ENCODE measurements at regions not wholly inside any gene's neighbourhood (a gene's known extent, or its start where the extent isn't known, plus 50 kb on each side); places are given as distances from the start of the nearest gene placed in this dataset.

DNA sequence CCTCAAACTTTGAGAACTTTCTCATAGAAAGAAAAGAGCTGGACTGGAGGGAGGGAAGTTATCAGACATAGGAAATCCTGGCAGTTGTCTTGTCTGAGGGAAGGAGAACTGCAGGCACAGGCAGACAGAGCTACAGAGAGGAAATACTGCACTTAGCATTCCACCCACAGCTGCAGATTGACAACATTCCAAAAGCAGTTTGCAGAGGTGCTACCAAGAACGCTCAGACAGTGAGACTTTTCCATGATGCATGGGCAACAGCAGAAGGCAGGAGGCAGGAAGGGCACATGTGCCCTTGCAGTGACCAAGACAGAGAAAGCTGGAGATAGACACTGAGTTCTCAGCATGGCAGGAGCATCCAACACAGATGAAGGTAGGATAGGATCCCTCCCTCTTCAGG lies 327.5 kb upstream of the ZNF462 start:
- no peak for DNase-seq

GRCh38 chr9:106557996-106558667 lies 304.8 kb upstream of the ZNF462 start:
- no peak for DNase-seq

GRCh38 chr9:106560540-106560939 lies 302.4 kb upstream of the ZNF462 start:
- DNase-seq: no peak

GRCh38 chr9:106575823-106576222 lies 287.1 kb upstream of the ZNF462 start:
- no peak for DNase-seq

GRCh38 chr9:106576232-106576760 lies 286.7 kb upstream of the ZNF462 start:
- DNase-seq: no peak

- no peak for DNase-seq
Observed at GRCh38 chr9:106577121-106577520, 285.8 kb upstream of the ZNF462 start.

- no peak for DNase-seq
Observed at GRCh38 chr9:106580546-106580945, 282.4 kb upstream of the ZNF462 start.

- DNase-seq: no peak
Observed at GRCh38 chr9:106581973-106582372, 281.0 kb upstream of the ZNF462 start.

- DNase-seq: no peak
Observed at GRCh38 chr9:106583751-106584150, 279.2 kb upstream of the ZNF462 start.

DNA sequence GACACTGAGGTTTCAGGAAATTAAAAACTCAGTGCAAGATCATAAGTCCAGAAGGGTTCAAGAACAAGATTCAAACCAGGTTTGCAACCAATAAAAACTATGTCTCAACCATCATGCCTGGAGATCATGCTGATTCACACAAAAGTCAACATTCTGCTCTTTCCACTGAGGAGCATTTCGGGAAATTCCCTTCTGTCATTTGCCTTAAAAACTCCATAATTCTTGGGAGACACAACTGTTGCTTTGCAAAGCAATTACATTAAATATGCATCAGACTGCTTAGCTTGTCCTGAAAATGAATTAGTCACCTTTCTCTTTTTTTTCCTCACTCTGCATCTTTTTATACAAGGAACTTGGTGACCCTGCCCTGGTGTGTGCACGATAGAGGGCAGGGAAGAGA lies 275.9 kb upstream of the ZNF462 start:
- no peak for DNase-seq

GRCh38 chr9:106588626-106589025 lies 274.3 kb upstream of the ZNF462 start:
- DNase-seq: no peak

DNA sequence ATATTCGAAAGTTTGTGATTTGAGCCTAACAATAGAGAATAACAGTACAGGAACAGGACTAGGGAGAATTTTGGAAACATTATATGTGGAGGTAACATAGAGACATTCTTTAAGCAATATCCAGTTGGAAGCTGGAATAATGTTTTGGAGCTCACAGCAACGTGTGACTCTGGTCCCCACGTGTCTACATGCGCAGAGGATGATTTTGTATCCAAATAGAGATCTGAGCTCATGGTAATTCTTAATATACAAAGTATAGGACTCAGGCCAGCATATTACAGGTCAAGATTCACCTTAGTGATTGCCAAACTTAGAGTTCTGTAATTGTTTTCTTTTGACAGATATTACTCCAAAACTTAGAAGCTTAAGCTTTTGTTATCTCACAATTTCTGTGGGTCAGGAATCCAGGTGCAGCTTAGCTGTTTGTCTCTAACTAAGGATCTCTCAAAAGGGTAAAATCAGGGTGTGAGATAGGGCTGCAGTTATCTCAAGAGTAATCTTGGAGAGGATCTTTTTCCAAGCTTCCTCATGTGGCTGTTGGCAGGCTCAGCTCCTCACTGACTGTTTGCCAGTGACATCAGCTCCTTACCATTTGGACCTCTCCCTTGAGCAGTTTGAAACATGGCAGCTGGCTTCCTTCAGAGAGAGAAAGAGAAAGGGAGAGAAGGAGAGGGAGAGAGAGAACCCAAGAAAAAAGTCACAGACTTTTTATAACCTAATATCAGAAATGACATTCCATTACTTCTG lies 272.0 kb upstream of the ZNF462 start:
- no peak for DNase-seq

GRCh38 chr9:106593201-106593600 lies 269.8 kb upstream of the ZNF462 start:
- no peak for DNase-seq

DNA sequence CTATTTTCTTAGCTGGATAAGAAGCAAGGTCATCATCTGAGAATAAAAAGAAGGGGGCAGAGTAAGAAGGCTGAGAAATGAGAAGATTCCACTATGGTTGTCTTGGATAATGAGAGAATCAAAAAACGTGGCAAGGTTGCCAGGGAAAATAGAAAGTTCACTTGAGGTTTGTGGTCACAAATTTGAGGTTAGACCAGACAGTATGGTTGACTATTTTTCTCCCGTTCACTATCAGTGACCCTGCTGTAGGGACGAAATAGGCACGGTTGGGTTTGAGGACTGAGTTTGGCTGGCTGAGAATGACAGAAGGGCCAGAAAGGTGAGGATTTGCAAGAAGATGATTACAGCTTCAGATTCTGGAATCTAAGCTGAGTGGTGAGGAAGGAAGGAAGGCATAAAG lies 266.0 kb upstream of the ZNF462 start:
- no peak for DNase-seq

GRCh38 chr9:106600955-106601560 lies 261.9 kb upstream of the ZNF462 start:
- DNase-seq: no peak

DNA sequence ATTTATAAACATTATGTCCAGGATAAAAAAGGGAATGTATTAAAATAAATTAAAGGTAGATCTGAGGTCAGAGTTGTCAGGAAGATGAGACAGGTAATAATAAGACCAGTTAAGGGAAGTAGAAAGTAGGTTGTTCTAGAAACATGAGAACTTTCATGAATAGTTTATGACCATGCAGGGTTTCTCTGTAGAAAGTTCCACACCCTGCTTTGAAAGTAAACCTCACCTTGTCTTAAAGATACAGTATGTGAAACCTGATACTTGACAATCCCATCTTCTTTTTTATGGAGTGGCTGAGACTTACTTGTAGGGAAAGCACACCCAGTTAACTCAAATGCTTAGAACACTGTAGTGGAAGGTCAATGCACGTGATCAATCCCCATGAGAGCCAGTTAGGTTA lies 260.6 kb upstream of the ZNF462 start:
- no peak for DNase-seq

DNA sequence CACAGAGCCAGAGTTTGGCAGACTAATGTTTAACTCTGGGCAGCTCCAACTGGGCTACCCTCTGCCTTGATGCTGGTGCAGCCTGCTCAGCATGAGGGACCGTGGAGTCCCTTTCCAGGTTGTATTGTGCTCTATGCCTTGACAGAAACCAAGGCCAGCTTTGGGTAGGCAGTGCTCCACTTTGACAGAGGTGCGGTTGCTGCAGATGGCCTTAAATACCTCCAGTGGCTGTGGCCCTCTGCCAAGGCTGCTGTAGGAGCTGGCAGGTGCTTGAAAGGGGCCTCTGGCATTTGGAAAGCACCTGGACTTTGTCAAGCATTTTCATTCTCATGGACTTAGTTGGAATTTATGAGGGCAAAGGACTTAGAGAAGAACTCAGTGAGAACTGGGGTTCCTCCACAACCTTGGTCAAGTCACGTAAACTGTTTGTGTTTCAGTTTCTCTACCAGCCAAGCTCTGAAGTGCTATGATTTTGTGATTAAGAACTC lies 249.7 kb upstream of the ZNF462 start:
- DNase-seq: no peak

- no peak for DNase-seq
Observed at GRCh38 chr9:106615118-106615889, 247.7 kb upstream of the ZNF462 start.

- no peak for DNase-seq
Observed at GRCh38 chr9:106616026-106616425, 246.9 kb upstream of the ZNF462 start.

- DNase-seq: no peak
Observed at GRCh38 chr9:106616851-106617345, 246.1 kb upstream of the ZNF462 start.

DNA sequence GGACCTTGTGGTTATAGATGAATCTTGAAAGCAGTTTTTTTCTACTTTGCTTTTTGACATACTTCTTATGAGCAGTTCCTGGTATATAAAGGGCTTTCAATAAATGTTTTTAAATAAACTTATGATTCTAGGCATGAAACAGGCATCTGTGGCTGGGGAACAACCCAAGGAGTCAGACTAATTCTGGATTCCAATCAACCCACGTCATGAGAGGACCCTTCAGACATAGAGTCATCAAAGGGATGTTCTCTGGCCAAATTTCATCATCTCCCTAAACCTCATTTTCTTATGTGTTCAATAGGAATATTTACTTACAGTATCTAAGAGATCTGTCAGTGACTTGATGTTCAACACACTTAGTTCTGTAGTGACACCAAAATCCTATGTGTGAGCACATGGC lies 243.8 kb upstream of the ZNF462 start:
- DNase-seq: no peak

DNA sequence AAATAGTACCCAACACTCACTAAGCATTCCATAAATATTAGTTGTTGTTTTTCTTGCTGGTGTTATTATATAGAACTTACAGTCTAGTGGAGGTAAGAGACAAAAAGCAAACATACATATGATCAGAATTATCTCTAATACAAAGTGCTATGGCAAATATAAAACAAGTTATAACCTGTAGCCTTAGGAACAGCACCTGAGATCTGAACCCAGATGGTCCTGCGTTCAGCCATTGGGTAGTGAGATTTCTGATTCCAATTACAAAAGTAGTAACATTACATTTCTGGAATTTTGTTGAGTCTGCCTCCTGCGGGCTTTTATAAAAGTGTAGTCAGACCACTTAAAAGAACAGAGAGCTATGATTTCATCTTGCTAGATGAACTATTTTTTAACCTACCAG lies 242.9 kb upstream of the ZNF462 start:
- DNase-seq: no peak

DNA sequence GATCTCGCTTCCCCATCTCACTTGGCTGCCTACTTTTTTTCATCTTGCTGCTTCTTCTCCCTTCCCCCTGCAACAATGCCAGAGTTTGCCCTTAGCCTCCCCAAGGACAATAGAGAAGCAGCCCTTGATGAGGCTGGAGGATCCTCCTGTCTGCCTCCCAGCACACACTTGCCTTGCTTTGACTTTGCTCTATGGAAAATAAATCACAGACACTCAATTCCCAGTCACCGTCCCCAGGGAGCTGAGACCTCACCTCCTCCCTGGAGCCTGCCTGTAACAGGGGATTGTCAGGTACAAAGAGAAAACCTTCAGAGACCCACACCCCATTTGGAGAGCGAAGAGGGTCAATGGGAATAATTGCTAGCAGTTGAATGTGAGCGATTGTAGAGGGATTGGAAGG lies 242.1 kb upstream of the ZNF462 start:
- DNase-seq: no peak

Measured in NCI-H446 (cell line).